Endothelial cell of umbilical vein (primary cell): ENCODE measurements at regions not wholly inside any gene's neighbourhood (a gene's known extent, or its start where the extent isn't known, plus 50 kb on each side); places are given as distances from the start of the nearest gene placed in this dataset.

Source experiments
- BruUV-seq: library from RNA; stranded (reverse); fragments of 400-500 nt; replicated peaks from 2 replicates; lab custom pipeline; 2021; lab: Mats Ljungman, UMichigan
- CTCF ChIA-PET: fragments of 300-600, 350-600 bp; sonication (Branson Sonifier 250); formaldehyde crosslinking; loops from one replicate; lab custom pipeline; 2021; ENCODE audit warnings: antibody characterized with exemption, inconsistent platforms; lab: Charles Lee
- POLR2A ChIA-PET: fragments of 300-600, 350-600 bp; sonication (Branson Sonifier 250); formaldehyde crosslinking; loops from one replicate; lab custom pipeline; 2021; ENCODE audit warnings: antibody characterized with exemption, inconsistent platforms; lab: Charles Lee
- DNase-seq: peaks from one replicate; pipeline ENCODE4 v3.0.0-alpha.2; 2011; ENCODE audit warnings: low read depth, low spot score
- FAIRE-seq: peaks from 2 replicates; lab custom pipeline; 2011; peaks lifted over from hg19 to GRCh38; lab: Jason Lieb, UNC
- H2AFZ ChIP-seq: 2 replicates; pipeline ENCODE4 v1.6.0; 2012; ENCODE audit warnings: low read depth, low read length, control low read depth, inconsistent platforms
- H3K27ac ChIP-seq: 2 replicates; pipeline ENCODE4 v1.5.1; 2011; ENCODE audit warnings: low read depth, mild to moderate bottlenecking, control low read depth, low read length, moderate library complexity; ENCODE audit not compliant: insufficient read depth
- H3K27me3 ChIP-seq, 2 experiments: 2 replicates each; pipeline versions ENCODE4 v1.6.0 to v1.6.1; 2011; ENCODE audit warnings: low read length in 2 of 2, mixed read lengths in 1 of 2; ENCODE audit not compliant: control insufficient read depth in 2 of 2, insufficient read depth in 2 of 2
- H3K36me3 ChIP-seq, 2 experiments: 2 replicates in 1 of 2; 3 replicates in 1 of 2; pipeline ENCODE4 v1.5.1; 2011; ENCODE audit warnings: low read length in 2 of 2, mild to moderate bottlenecking in 1 of 2, moderate library complexity in 1 of 2; ENCODE audit not compliant: control insufficient read depth in 2 of 2, insufficient read depth in 2 of 2; ENCODE audit errors: extremely low read depth in 1 of 2
- H3K4me1 ChIP-seq: 3 replicates; pipeline ENCODE4 v1.5.1; 2011; ENCODE audit warnings: mild to moderate bottlenecking, low read length; ENCODE audit not compliant: control insufficient read depth, insufficient read depth; ENCODE audit errors: extremely low read depth
- H3K4me2 ChIP-seq: 2 replicates; pipeline ENCODE4 v1.6.1; 2011; ENCODE audit warnings: low read length, control low read depth, mixed read lengths; ENCODE audit not compliant: insufficient read depth
- H3K4me3 ChIP-seq, 3 experiments: fragments of 200-600 bp in 1 of 3; sonication (generic), shearing (Covaris generic) in 1 of 3; replicated peaks in 1 of 3; 2 replicates each; pipeline ENCODE4 v1.5.1; 2011 to 2016; ENCODE audit warnings: control low read depth in 3 of 3, low read length in 3 of 3, mild to moderate bottlenecking in 2 of 3, inconsistent platforms in 1 of 3, low read depth in 1 of 3, moderate library complexity in 1 of 3; ENCODE audit not compliant: insufficient read depth in 1 of 3
- H3K79me2 ChIP-seq: 2 replicates; pipeline ENCODE4 v1.6.0; 2012; ENCODE audit warnings: low read length, inconsistent platforms; ENCODE audit not compliant: control insufficient read depth, insufficient read depth
- H3K9ac ChIP-seq: replicated peaks from 2 replicates; pipeline ENCODE3; 2011; ENCODE audit warnings: low read length, control low read depth; ENCODE audit not compliant: insufficient read depth; ENCODE audit errors: extremely low read depth
- H3K9me1 ChIP-seq: replicated peaks from 3 replicates; pipeline ENCODE4 v1.6.0; 2011; ENCODE audit warnings: mild to moderate bottlenecking, low read length; ENCODE audit not compliant: control insufficient read depth, insufficient read depth; ENCODE audit errors: extremely low read depth
- H3K9me3 ChIP-seq: replicated peaks from 2 replicates; pipeline ENCODE4 v1.5.1; 2012; ENCODE audit warnings: low read length, inconsistent platforms; ENCODE audit not compliant: control insufficient read depth, insufficient read depth
- H4K20me1 ChIP-seq: replicated peaks from 2 replicates; pipeline ENCODE3; 2011; ENCODE audit warnings: mild to moderate bottlenecking, low read length; ENCODE audit not compliant: control insufficient read depth, insufficient read depth; ENCODE audit errors: extremely low read depth
- EZH2 ChIP-seq: IDR thresholded peaks from 2 replicates; pipeline ENCODE4 v1.6.1; 2012; ENCODE audit warnings: borderline replicate concordance, low read depth, mild to moderate bottlenecking, moderate library complexity, low read length, inconsistent platforms; ENCODE audit not compliant: severe bottlenecking
- FOS ChIP-seq: IDR thresholded peaks from 2 replicates; pipeline ENCODE4 v1.6.1; 2011; ENCODE audit warnings: mild to moderate bottlenecking, low read length, moderate library complexity, borderline replicate concordance; ENCODE audit not compliant: insufficient read depth
- GATA2 ChIP-seq: IDR thresholded peaks from 2 replicates; pipeline ENCODE4 v1.7.0; 2011; ENCODE audit warnings: low read depth, mild to moderate bottlenecking, moderate library complexity, mixed read lengths, low read length; ENCODE audit not compliant: insufficient read length, insufficient read depth
- JUN ChIP-seq: IDR thresholded peaks from 2 replicates; pipeline ENCODE4 v1.6.1; 2011; ENCODE audit warnings: borderline replicate concordance, low read depth; ENCODE audit not compliant: insufficient read length, insufficient read depth
- MAX ChIP-seq: IDR thresholded peaks from 2 replicates; pipeline ENCODE4 v1.6.1; 2011; ENCODE audit not compliant: insufficient read depth, insufficient read length
- MYC ChIP-seq: IDR thresholded peaks from one replicate; pipeline ENCODE4 v1.6.1; 2011; ENCODE audit warnings: mild to moderate bottlenecking, low read depth, low read length
- POLR2A ChIP-seq: IDR thresholded peaks from 2 replicates; pipeline ENCODE4 v1.6.1; 2012; ENCODE audit warnings: low read depth, mild to moderate bottlenecking, control low read depth, low read length
- POLR2AphosphoS5 ChIP-seq: IDR thresholded peaks from 2 replicates; pipeline ENCODE4 v1.6.1; 2012; ENCODE audit warnings: low read depth, mild to moderate bottlenecking, control low read depth, low read length, moderate library complexity; ENCODE audit not compliant: insufficient read depth
- dilution Hi-C: fragments of 300-500 bp; cut with MboI; formaldehyde crosslinking; loops from one replicate; pipeline ENCODE4 v1.15.0; 2019; ENCODE audit warnings: low sequenced_read_pairs; ENCODE audit not compliant: extremely low pct_ligation_motif_present
- intact Hi-C: fragments of 100-400 bp; cut with micrococcal nuclease; formaldehyde crosslinking; loops from one replicate; pipeline ENCODE4 v1.10.0; 2022
- TF ChIP-seq, protein P1 (sequence below), 2 donors: IDR thresholded peaks; 1 replicate in 1 of 2; 2 replicates in 1 of 2; pipeline ENCODE4 v1.5.1; 2011; ENCODE audit warnings: low read length in 2 of 2, mild to moderate bottlenecking in 2 of 2, moderate library complexity in 2 of 2, control low read depth in 1 of 2, inconsistent platforms in 1 of 2, low read depth in 1 of 2; ENCODE audit not compliant: insufficient read depth in 1 of 2; ENCODE audit errors: extremely low read depth in 1 of 2

GRCh38 chr7:16309129-16309528 is 112.2 kb downstream of the CRPPA start:
- Histone ChIP-seq H3K36me3 (no peaks in the 10 kb centered on the region), H4K20me1 (no peaks in the 10 kb centered on the region), H3K4me1 (no peaks in the 10 kb centered on the region), H3K27ac (no peak overlapping the region), H3K4me2 (no peak overlapping the region), H3K9me3 (no peaks in the 10 kb centered on the region), H3K4me3 (no peak overlapping the region), H3K79me2 (no peaks in the 10 kb centered on the region), H3K27me3 (no peaks in the 10 kb centered on the region), H3K9me1 (no peaks in the 10 kb centered on the region), H3K9ac (no peak overlapping the region), H2AFZ (no peak overlapping the region)
- dilution Hi-C loops: no loop called here
- BruUV-seq: no TSS peak
- ChIA-PET POLR2A (no interaction called here), CTCF (interaction anchor here (1.6 kb wide), 1 partner anchor 10 kb away, joined by 6 read pairs; no protein-coding TSS in a partner anchor)
- TF ChIP-seq JUN (no peak), MYC (no peak), POLR2AphosphoS5 (no peak), POLR2A (no peak), EZH2 (no peak), MAX (no peak), FOS (no peak), GATA2 (no peak)
- TF ChIP-seq, protein P1, sequence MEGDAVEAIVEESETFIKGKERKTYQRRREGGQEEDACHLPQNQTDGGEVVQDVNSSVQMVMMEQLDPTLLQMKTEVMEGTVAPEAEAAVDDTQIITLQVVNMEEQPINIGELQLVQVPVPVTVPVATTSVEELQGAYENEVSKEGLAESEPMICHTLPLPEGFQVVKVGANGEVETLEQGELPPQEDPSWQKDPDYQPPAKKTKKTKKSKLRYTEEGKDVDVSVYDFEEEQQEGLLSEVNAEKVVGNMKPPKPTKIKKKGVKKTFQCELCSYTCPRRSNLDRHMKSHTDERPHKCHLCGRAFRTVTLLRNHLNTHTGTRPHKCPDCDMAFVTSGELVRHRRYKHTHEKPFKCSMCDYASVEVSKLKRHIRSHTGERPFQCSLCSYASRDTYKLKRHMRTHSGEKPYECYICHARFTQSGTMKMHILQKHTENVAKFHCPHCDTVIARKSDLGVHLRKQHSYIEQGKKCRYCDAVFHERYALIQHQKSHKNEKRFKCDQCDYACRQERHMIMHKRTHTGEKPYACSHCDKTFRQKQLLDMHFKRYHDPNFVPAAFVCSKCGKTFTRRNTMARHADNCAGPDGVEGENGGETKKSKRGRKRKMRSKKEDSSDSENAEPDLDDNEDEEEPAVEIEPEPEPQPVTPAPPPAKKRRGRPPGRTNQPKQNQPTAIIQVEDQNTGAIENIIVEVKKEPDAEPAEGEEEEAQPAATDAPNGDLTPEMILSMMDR (IDR thresholded peaks at IDR 0.05; ENCODE audit: extremely low read depth in 1 of 2, insufficient read depth in 1 of 2, low read depth in 1 of 2, low read length in 2 of 2): no peak
- FAIRE-seq: no peak
- intact Hi-C loops: no loop called here
- DNase-seq: no peak
